HepG2 (cell line): ENCODE measurements at regions not wholly inside any gene's neighbourhood (a gene's known extent, or its start where the extent isn't known, plus 50 kb on each side); places are given as distances from the start of the nearest gene placed in this dataset.

Experiments used
- ATAC-seq: fragments of 200-7000 bp; cut with Tn5 transposase; 3 replicates; pipeline ENCODE4 v1.9.1; 2020; ENCODE audit warnings: mild to moderate bottlenecking, moderate library complexity
- BruUV-seq: library from RNA; stranded (reverse); fragments of 400-500 nt; replicated peaks from 2 replicates; lab custom pipeline; 2021; lab: Mats Ljungman, UMichigan
- CTCF ChIA-PET: fragments of 300-600 bp; formaldehyde crosslinking; extraction: SDS; loops from one replicate; lab custom pipeline; 2021; ENCODE audit warnings: low total read pairs, inconsistent platforms, low intra/inter-chr PET ratio; lab: Yijun Ruan, JAX
- POLR2A ChIA-PET: fragments of 350-600 bp; sonication (Branson Sonifier 250); formaldehyde crosslinking; loops from one replicate; lab custom pipeline; 2020; ENCODE audit warnings: antibody characterized with exemption, inconsistent platforms; lab: Yijun Ruan, JAX
- DNase-seq: peaks from one replicate; pipeline ENCODE4 v3.0.0-alpha.2; 2015; ENCODE audit warnings: low spot score
- FAIRE-seq: peaks from 3 replicates; lab custom pipeline; 2011; peaks lifted over from hg19 to GRCh38; lab: Jason Lieb, UNC
- H2AFZ ChIP-seq: one replicate; pipeline ENCODE4 v1.6.1; 2011; ENCODE audit warnings: low read length, inconsistent platforms
- H3K27ac ChIP-seq: fragments of 300-600 bp; 3 replicates; pipeline ENCODE4 v1.8.0; 2011; ENCODE audit warnings: mixed run types, mild to moderate bottlenecking, mixed read lengths, low read length, inconsistent platforms; ENCODE audit not compliant: insufficient read depth; ENCODE audit errors: extremely low read length
- H3K27me3 ChIP-seq, 2 experiments: fragments of 200-600 bp in 1 of 2; 2 replicates in 1 of 2; 3 replicates in 1 of 2; pipeline versions ENCODE4 v1.6.0 to v1.8.0; 2011; ENCODE audit warnings: low read length in 2 of 2, mild to moderate bottlenecking in 2 of 2, moderate library complexity in 2 of 2, inconsistent platforms in 1 of 2; ENCODE audit not compliant: insufficient read depth in 2 of 2, control insufficient read depth in 1 of 2
- H3K36me3 ChIP-seq, 2 experiments: fragments of 200-600 bp in 1 of 2; replicated peaks in 1 of 2; 2 replicates in 1 of 2; 3 replicates in 1 of 2; pipeline versions ENCODE4 v1.5.1 to v1.8.0; 2011; ENCODE audit warnings: low read length in 2 of 2, inconsistent platforms in 1 of 2; ENCODE audit not compliant: insufficient read depth in 2 of 2, control insufficient read depth in 1 of 2
- H3K4me1 ChIP-seq: 2 replicates; pipeline ENCODE4 v1.5.1; 2012; ENCODE audit warnings: low read length, inconsistent platforms; ENCODE audit not compliant: insufficient read depth
- H3K4me2 ChIP-seq: 2 replicates; pipeline ENCODE4 v1.6.0; 2011; ENCODE audit warnings: low read depth, low read length, inconsistent platforms
- H3K4me3 ChIP-seq, 3 experiments: fragments of 200-600 bp in 1 of 3; sonication (generic), shearing (Covaris generic) in 1 of 3; replicated peaks in 1 of 3; 2 replicates each; pipeline ENCODE4 v1.5.1; 2011 to 2016; ENCODE audit warnings: low read length in 3 of 3, inconsistent platforms in 2 of 3, low read depth in 2 of 3, mild to moderate bottlenecking in 2 of 3, control low read depth in 1 of 3, mixed read lengths in 1 of 3; ENCODE audit not compliant: insufficient read depth in 1 of 3
- H3K79me2 ChIP-seq: one replicate; pipeline ENCODE4 v1.6.1; 2011; ENCODE audit warnings: low read length, inconsistent platforms; ENCODE audit not compliant: insufficient read depth
- H3K9ac ChIP-seq: 2 replicates; pipeline ENCODE4 v1.6.0; 2011; ENCODE audit warnings: mild to moderate bottlenecking, low read depth, low read length, inconsistent platforms; ENCODE audit not compliant: insufficient read depth
- H3K9me3 ChIP-seq: 2 replicates; pipeline ENCODE4 v1.5.1; 2012; ENCODE audit warnings: mild to moderate bottlenecking, low read length
- H4K20me1 ChIP-seq: 2 replicates; pipeline ENCODE4 v1.6.0; 2011; ENCODE audit warnings: inconsistent platforms, mild to moderate bottlenecking, low read length, moderate library complexity; ENCODE audit not compliant: insufficient read depth
- MAFF ChIP-seq: IDR thresholded peaks from 2 replicates; pipeline ENCODE4 v1.6.1; 2011; ENCODE audit warnings: low read depth, low read length, improper control_type of control experiment
- MAFK ChIP-seq, 2 experiments: IDR thresholded peaks in 1 of 2; conservative IDR thresholded peaks in 1 of 2; 2 replicates each; pipeline ENCODE4 v1.6.1; 2011; ENCODE audit warnings: improper control_type of control experiment in 2 of 2, low read length in 2 of 2
- REPIN1 ChIP-seq: sonication (generic); formaldehyde crosslinking; IDR thresholded peaks from 2 replicates; pipeline ENCODE4 v1.8.0; 2022; ENCODE audit warnings: missing genetic modification reagents, low read depth, mild to moderate bottlenecking, borderline replicate concordance
- ZNF121 ChIP-seq: sonication (generic); formaldehyde crosslinking; IDR thresholded peaks from 2 replicates; pipeline ENCODE4 v1.5.0; 2020; ENCODE audit warnings: mild to moderate bottlenecking, missing genetic modification reagents
- ZNF558 ChIP-seq: sonication (generic); formaldehyde crosslinking; IDR thresholded peaks from 2 replicates; pipeline ENCODE4 v1.9.0; 2022; ENCODE audit warnings: mild to moderate bottlenecking, missing genetic modification reagents, borderline replicate concordance
- ZNF781 ChIP-seq: sonication (generic); formaldehyde crosslinking; IDR thresholded peaks from 2 replicates; pipeline ENCODE4 v1.5.1; 2020; ENCODE audit warnings: borderline replicate concordance, mild to moderate bottlenecking, missing genetic modification reagents; ENCODE audit errors: not compliant biosample characterization
- WGBS: methylation state at CpG from one replicate; pipeline ENCODE4 v1.1.6; 2017; ENCODE audit warnings: low lambda C conversion rate; 5-methylcytosine and 5-hydroxymethylcytosine counted together
- in situ Hi-C: cut with HindIII; loops from 2 replicates; pipeline ENCODE4 v1.10.0; 2017; ENCODE audit warnings: low pct_unique_long_range_greater_than_20kb; ENCODE audit not compliant: extremely low pct_ligation_motif_present
- intact Hi-C: fragments of 100-400 bp; cut with micrococcal nuclease; formaldehyde crosslinking; loops from one replicate; pipeline ENCODE4 v1.10.0; 2022; ENCODE audit not compliant: unreplicated experiment
- TF ChIP-seq, protein P1 (sequence below): sonication (generic); formaldehyde crosslinking; IDR thresholded peaks from 2 replicates; pipeline ENCODE4 v1.5.0; 2020; ENCODE audit warnings: mild to moderate bottlenecking, missing genetic modification reagents
- TF ChIP-seq, protein P2 (sequence below): sonication (generic); formaldehyde crosslinking; conservative IDR thresholded peaks from 2 replicates; pipeline ENCODE4 v1.4.0; 2020; ENCODE audit warnings: missing genetic modification reagents

DNA sequence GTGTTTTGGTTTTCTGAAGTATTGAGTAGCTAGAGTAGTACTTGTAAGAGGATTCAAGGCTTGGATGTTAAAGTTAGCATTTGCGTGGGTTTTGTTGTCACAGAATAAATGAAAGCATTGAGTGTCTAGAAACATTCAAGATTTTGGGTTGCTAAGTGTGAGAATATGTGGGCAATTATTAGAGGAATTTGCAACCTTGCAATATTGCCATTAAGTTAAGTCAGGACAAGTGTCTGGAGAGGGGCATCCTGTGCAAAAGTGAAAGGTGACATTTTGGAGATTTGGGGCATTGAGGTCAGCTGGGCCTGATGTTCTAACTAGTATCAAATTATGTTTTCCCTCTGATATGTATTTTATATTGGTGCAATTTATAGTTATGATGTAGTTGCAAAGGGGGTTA lies 533.9 kb upstream of the GRID2 start:
- H3K4me1 ChIP-seq: no peaks in the 10 kb centered on the region
- intact Hi-C loops: no loop called here
- no peak for ATAC-seq
- FAIRE-seq: no peak
- no peak for TF ChIP-seq ZNF781 (CRISPR knock-in tag)
- no peak for TF ChIP-seq ZNF558 (CRISPR knock-in tag)
- TF ChIP-seq MAFF: peak; percentile 73
- TF ChIP-seq, protein P1, sequence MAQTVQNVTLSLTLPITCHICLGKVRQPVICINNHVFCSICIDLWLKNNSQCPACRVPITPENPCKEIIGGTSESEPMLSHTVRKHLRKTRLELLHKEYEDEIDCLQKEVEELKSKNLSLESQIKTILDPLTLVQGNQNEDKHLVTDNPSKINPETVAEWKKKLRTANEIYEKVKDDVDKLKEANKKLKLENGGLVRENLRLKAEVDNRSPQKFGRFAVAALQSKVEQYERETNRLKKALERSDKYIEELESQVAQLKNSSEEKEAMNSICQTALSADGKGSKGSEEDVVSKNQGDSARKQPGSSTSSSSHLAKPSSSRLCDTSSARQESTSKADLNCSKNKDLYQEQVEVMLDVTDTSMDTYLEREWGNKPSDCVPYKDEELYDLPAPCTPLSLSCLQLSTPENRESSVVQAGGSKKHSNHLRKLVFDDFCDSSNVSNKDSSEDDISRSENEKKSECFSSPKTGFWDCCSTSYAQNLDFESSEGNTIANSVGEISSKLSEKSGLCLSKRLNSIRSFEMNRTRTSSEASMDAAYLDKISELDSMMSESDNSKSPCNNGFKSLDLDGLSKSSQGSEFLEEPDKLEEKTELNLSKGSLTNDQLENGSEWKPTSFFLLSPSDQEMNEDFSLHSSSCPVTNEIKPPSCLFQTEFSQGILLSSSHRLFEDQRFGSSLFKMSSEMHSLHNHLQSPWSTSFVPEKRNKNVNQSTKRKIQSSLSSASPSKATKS (CRISPR knock-in tag): no peak
- TF ChIP-seq REPIN1 (CRISPR knock-in tag): no peak
- TF ChIP-seq, protein P2, sequence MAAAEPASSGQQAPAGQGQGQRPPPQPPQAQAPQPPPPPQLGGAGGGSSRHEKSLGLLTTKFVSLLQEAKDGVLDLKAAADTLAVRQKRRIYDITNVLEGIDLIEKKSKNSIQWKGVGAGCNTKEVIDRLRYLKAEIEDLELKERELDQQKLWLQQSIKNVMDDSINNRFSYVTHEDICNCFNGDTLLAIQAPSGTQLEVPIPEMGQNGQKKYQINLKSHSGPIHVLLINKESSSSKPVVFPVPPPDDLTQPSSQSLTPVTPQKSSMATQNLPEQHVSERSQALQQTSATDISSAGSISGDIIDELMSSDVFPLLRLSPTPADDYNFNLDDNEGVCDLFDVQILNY: no peak
- TF ChIP-seq MAFK (conservative IDR thresholded peaks at IDR 0.05 in 1 of 2, IDR thresholded peaks at IDR 0.05 in 1 of 2; ENCODE audit: low read length in 2 of 2): peak; percentile 71 to 82
- no peak for TF ChIP-seq ZNF121 (CRISPR knock-in tag)
- TF ChIP-seq, all 625 proteins: peak for 2
- Histone ChIP-seq H3K79me2 (no peaks in the 10 kb centered on the region), H3K9ac (no peak overlapping the region), H3K27me3 (no peaks in the 10 kb centered on the region), H3K4me3 (no peak overlapping the region), H3K4me2 (no peak overlapping the region), H3K9me3 (peaks cover 44% of the 10 kb centered on the region), H3K27ac (no peak overlapping the region), H2AFZ (no peak overlapping the region), H4K20me1 (no peaks in the 10 kb centered on the region), H3K36me3 (no peaks in the 10 kb centered on the region)
- in situ Hi-C loops: no loop called here
- no peak for DNase-seq
- ChIA-PET POLR2A (no interaction called here), CTCF (no interaction called here)
- 5% methylated on average over 1 of the region's 1 CpG for WGBS
- BruUV-seq: no TSS peak
